ENCODE measurements at regions not wholly inside any gene's neighbourhood (a gene's known extent, or its start where the extent isn't known, plus 50 kb on each side); places are given as distances from the start of the nearest gene placed in this dataset.
"Not testable (repeated sequence)": the region's sequence is repeated elsewhere in the genome, so short reads cannot be mapped to it uniquely, and the experiment has no call there.

DNA sequence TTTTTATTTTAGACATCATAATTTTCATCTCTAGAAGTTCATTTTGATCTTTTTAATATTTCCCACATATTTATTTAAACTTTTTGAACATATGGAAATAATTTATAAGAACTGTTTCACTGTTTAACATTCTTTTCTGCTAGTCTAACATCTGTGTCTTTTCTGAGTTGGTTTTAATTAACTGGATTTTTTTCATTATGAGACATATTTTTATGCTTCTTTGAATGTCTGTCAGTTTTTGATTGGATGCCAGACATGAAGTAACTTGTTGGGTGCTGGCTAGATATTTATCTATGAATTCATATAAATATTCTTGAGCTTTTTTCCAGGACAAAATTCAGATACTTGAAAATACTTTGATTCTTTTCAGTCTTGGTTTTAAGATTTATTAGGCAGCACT is 317.8 kb upstream of the NCAM1 start:
- DNase-seq (ENCODE audit: low spot score) = no peak

DNA sequence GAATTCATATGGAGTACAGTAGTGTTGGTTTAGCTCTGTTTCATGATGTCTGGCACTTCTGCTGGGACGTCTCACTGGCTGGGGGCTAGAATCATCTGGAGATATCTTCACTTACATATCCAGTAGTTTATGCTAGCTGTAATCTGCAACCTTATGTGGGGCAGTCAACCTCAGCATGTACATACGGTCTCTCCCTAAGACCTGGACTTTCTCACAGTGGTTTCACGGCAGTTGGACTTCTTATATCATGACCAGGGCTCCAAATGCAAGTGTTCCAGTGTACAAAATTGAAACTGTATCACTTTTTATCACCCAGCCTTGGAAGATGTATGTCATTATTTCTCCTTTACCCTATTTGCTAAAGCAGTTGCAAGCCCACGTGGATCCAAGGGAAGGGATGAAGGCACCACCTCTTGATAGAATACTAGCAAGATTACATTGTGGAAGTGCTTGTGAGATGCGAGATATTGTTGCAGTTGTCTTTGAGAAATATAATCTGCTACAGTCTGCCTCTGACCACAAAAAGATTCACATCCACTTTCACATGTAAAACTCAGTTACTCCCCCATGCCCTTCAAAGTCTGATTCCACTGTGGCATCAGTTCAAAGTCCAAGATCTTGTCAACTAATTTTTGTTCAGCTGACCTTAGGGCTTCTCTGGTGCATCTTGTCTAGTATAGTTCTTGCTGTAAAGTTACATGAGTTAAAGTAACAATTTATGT is 316.6 kb upstream of the NCAM1 start:
- no peak for DNase-seq (ENCODE audit: low spot score)

DNA sequence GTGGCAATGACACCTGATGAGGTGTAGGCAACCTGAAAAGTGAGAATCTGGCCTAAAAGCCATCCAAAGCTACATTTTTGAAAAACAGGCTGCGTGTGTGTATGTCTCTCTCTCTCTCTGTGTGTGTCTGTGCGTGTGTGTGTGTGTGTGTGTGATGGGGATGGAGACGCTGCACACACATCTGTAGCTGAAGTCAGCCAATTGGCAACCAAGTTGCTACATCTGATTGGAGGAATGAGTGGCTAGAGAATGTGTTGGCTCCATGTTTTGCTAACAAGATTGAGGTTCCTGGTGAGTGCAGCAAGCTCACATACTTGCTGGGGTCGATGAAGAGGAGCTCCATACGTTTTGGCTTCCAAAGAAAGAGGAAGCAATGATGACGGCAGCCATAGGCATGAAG is 311.4 kb upstream of the NCAM1 start:
- DNase-seq (ENCODE audit: low spot score) = no peak

DNA sequence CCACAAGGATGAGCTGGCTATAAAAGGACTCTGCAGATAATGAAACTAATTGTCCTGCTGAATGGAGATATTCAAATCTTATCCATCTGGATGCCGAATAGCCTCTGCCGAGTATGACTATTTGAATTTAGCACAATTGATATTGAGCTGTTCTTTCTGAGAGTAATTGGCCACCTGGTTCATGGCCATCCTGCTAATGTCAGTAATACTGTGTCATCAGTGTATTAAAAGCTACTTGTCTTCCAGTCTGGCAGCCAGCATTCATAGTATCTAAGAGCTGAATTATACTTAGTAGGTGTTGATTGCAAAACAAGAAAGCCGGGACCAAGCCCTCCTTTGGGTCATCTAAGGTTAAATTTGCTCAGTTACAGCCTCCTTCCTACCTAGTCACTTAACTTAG is 310.7 kb upstream of the NCAM1 start:
- no peak for DNase-seq (ENCODE audit: low spot score)

DNA sequence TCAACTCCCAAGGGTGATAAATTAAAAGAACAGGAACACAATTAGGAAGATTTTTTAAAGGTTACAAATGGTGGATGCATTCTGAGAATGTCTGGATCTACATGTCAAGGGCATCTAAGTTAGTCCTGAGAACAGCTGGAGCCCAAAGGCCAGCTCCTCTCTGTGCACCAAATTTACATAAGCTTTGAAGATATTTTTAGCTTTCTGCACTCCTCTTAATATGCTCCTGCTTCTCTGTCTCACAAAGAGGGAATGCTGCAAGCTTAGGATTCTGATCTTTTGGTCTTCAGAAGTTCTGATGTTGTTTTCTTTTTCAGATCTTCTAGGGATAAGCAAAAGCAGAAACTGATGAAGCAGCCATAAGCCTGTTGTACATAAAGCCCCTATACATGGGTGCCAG is 309.8 kb upstream of the NCAM1 start:
- no peak for DNase-seq (ENCODE audit: low spot score)

DNA sequence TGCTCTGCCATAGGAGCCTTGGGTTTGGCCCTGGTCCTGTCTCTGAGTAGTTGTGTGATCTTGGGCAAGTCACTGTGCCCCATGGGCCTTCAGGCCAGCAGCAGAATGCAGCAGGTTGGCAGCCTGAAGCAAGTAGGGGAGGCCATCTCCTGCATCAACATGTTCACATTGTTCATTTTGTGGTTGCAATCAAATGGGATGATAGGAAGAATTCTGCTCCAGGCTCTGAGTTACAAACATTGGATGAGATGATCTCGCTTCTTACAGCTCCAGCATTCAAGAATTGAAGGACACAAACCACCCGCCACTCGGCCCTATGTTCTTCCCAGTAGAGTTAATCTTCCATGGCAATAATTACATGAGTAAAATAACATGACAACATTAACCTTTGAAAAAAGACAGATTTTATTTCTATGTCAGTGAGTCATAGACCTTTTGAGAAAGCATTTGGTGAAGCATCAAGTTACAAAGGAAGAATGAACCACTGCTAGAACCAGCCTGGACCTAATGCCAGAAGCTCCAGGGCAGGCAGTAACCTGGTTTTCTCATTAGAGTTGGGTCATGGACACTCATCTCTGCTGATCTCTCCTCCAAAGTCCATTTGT is 308.3 kb upstream of the NCAM1 start:
- no peak for DNase-seq (ENCODE audit: low spot score)

DNA sequence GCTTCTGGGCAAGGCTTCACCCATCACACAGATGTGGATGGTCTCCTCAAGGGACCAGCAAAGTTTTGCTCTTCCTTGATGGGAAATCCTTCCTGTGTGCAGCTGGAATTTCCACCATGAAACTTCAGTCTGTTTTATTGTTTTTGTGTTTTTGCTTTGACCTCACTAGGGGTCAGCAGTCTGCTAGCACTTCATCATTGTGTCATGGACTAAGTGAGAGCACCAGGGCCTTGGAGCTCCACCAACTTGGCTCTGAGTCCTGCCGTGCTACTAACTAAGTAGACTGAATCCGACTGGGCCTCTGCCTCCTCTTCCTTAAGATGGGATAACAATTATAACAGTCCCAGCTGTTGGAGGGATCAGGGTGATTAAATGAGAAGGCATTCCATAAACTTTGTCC is 305.8 kb upstream of the NCAM1 start:
- no peak for DNase-seq (ENCODE audit: low spot score)

DNA sequence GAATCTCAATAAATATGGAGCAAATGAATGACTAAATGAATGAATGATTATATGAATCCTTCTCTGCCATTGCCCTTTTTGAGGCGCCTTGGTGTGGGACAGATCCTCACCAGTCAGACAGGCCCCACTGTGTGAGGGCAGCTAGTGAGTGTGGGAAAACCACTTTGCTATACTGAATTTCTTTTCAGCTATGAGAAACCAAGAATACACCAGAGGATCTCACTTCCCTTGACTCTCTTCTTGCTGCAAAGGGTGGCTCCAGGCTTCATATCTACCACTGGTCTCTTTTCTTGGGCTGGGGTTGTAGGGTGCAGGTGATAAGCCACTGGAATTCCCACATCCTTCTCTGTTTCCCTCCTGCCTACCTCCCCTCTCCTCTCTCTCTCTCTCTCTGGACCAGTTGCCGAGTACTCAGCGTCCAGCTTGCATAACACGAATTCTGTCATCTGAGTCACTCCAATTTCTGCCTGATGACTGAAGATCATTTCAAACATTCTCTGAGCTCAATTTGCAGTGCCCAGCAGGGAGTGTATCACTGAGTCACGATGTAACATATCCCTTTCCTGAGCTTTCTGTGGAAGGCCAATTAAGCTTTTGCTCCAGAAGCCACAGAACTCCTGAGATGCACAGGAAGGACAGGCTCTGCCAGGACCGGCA is 304.3 kb upstream of the NCAM1 start:
- no peak for DNase-seq (ENCODE audit: low spot score)

DNA sequence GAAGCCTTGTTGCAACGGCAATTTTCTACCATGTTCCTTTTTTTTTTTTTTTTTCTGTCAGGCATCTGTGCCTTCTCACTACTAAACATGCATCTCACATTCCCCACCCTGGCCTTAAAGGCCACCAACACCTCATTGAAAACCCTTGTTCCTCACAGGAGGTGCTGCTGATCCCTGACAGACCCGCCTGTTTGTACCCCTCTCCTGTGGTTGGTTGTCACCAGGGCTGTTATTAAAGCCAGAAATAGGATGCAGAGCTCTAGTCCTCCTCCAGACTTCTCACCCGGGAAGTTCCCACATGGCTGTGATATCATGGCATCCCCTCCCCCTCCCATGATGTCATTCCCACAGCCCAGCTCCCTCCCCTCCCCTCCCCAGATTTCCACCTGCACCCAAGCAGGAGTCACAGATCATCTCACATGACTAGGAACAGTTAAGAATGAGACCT is 302.8 kb upstream of the NCAM1 start:
- no peak for DNase-seq (ENCODE audit: low spot score)

DNA sequence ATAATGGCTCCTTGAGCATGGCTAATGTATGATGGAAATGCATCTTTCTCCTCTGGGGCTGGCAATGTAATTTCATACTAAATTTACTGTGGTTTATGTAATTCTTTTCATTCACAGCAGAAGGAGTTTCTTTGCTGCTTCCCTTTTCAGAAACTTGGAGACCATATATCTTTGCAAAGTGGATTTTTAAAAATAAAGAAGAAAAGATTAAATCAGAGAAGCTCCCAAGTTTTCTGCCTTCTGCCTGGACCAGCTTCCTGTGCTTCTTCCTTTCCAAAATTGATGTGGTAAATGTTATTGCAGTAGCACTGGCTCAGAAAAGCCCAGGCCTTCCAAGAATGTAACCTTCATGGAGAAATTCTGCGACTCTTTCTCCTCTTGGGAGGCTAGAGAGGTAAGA is 300.1 kb upstream of the NCAM1 start:
- DNase-seq (ENCODE audit: low spot score) = no peak

DNA sequence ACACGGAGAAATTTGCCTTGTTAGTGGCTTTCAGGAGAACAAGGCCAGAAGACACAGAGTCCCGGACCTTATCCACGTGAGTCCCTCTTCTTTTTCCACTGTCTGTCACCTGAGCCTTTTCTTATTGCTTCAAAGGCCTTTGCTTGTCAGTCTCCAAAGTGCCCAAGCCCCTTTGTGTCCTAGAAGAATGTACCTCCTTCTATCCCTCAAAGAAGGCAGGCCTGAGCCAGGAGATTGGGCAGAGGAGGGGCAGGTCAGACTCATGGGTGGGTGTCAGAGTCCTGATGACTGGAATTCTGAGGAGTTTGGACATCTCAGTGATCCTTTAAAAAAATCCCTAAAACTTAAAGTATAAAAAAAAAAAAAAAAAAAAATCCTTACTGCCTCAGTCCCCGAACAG is 299.6 kb upstream of the NCAM1 start:
- no peak for DNase-seq (ENCODE audit: low spot score)

DNA sequence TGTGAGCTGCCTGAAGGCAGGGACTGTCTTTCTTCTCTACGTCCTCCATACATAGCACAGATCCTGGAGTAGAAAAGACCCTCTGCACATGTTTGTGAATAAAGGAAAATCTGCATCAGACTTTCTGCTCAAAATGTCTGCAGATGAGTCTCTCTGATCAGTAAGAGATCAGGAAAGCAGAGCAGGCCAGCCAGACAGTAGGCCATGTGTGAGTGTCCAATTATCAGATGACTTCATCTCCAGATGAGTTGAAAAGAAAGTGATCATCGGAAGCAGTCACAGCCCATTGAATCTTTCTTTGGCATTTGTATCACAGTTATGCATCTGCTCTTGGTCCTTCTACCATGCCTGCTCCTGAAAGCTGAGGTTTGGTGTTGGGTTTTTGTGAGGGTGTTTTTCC is 298.7 kb upstream of the NCAM1 start:
- no peak for DNase-seq (ENCODE audit: low spot score)

DNA sequence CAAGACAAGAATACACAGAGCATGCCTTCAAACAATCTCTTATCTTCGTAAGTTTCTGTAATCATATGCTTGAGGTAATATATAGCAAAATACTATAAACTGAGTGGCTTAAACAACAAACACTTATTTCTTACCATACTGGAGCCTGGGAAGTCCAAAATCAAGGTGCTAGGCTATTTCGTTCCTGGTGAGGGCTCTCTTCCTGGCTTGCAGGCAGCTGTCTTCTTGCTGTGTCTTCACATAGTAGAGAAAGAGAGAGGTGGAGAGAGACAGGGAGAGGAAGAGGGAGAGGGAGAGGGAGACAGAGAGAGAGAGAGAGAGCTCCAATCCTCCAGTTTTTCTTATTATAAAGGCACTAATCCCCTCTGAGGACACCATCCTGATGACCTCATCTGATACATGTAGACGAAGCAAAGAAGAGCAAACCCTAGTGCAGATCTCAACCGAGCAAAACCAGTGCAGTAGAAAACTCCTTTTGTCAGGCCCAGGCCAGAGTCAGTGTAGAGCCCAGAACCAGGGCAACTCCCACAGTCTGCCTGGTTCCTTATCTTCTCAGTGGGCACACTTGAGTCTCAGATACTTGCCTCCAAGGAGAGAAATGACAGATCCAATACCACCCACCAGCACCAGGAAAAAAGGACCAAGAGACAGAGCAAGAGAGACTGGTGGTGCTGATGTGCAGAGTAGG is 297.1 kb upstream of the NCAM1 start:
- DNase-seq (ENCODE audit: low spot score) = no peak

DNA sequence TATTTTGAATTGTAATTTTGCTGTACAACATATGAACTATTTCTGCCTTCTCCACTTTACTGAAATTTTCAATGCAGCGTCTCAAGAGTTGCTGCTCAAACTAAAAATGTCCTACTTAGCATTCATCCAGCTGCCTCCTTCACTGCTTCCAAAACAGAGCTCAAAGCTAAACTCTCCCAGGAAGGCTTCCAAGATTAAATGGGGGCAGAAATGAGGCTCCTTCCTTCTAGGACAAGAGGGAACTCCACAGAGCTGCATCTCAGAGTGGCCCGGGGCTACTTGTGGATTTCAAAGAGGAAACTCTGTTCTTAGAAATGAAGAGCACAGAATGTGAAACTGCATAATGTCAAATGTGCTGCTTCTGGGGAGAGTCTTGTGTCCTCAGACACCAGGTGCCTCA is 295.9 kb upstream of the NCAM1 start:
- no peak for DNase-seq (ENCODE audit: low spot score)

DNA sequence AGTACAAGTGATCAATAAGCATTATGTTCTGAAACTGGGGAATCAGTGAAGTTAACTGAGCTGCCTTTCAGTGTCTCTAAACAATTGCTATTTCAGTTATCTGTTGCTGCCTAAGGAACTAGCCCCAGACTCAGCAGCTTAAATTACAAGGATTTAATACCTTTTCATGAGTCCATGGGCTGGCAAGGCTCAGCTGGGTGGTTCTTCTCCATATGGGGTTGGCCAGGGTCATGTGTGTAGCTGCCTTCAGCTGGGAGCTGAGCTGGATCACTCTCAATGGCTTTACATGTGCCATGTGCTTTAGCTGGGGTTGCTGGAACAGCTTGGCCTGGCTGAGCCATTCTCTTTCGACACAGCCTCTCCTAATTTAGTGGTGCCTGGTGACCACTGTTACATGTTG is 295.0 kb upstream of the NCAM1 start:
- no peak for DNase-seq (ENCODE audit: low spot score)

DNA sequence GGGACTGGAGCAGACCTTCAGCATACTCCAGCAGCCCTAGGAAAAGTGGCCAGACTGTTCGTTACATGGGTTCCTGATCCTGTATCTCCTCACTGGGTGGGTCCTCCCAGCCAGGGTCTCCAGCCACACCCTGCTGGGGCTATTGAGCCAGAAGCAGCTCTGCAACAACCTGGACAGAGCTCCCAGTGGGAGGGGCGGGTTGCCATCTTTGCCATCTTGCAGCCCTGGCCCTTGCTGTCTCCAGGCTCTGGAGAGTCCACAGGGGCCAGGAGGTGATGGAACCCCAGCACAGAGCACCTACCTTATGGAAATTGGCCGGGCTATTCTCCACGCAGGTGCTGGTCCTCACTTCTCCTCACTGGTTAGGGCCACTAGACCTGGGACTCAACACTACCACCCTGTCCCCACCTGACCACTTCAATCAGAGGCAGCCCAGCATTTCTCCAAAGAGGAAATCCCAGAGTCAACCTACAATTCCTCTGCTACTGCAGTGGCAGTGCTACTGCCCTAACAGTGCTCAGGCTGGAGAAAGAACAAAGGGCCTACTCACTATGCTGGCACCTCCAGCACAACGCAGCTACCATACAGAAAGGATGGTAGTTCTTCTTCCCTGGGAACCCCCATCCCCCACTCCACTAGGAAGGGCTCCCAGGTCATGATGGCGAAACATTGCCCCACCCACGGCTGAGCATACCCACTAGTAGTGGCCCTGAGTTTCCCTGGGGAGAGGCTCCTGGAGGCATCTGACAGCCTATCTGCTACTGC is 290.2 kb upstream of the NCAM1 start:
- no peak for DNase-seq (ENCODE audit: low spot score)

DNA sequence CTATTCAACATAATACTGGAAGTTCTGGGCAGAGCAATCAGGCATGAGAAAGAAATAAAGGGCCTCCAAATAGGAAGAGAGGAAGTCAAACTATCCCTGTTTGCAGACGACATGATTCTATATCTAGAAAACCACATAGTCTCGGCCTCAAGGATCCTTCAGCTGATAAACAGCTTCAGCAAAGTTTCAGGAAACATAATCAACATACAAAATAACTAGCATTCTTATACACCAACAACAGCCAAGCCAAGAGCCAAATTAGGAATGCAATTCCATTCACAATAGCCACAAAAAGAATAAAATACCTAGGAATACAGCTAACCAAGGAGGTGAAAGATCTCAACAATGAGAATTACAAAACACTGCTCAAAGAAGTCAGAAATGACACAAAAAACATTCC is 287.8 kb upstream of the NCAM1 start:
- DNase-seq (ENCODE audit: low spot score) = not testable (repeated sequence)

DNA sequence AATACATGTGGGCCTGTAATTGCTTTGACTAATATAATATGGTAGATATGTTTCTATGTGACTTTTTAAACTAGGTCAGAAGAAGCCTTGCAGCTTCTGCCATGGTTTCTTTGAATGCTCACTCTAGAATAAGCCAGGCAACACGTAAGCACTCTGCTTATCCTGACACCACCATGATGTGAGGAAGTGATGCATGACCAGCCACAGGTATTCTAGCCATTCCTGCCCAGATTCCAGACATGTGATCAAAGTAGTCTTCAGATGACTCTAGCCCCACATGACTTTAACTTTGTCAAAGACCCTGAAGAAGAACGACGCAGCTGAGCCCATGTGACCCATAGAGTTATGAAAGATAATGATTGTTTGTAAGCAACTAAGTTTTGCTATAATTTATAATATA is 276.1 kb upstream of the NCAM1 start:
- no peak for DNase-seq (ENCODE audit: low spot score)

DNA sequence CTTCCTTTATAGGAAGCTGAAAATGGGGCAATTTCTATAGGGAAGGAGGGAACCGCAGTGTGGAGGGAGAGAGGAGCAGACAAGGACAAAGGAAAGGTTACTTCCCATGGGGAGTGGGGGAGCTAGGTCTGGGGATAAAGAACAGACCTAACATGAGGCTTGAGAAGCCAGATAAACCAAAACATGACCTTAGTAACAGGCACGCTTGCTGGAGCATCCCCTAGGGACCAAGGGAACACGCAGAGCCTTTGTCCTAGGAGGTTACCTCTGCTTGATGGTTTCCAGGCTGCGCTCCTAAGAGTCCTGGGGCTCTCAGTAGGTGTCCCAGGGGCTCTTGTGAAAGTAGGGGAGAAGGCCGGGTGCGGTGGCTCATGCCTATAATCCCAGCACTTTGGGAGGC is 271.4 kb upstream of the NCAM1 start:
- DNase-seq (ENCODE audit: low spot score) = no peak

DNA sequence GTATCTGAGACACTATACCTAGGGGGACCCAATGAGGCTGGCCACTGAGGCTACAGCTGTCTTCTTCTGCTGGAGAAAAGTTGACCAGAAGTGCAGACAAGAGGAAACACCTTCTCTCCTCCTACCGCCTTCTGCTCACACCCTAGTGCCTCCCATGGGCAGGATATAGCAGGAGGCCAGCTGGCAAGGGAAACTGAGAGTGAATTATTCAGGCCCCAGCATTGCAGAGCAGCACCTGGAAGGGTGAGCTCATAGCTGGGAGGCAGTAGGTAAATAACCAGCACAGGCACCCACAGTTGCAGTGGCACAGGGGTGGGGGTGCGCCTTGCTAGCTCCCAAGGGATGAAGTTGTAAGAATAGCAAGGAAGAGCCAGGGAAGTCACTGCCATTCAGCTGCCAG is 267.4 kb upstream of the NCAM1 start:
- DNase-seq (ENCODE audit: low spot score) = no peak

DNA sequence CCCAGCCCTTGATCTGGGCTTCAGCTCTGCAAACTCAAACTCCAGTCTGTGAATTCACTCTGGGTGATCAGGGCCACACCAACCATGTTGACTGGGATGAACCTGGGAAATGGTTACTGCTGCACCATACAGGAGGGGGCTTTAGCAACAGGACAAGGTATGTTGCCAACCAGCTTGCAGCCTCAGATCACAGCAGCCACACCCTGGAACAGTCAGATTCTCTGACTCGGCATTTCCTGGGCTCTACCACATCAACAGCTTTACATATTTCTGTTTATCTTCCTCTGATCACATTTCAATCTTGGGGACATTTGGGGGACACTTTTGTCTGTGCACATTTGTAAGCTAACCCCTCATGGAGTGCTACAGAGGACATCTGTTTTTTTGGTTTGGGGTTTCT is 267.0 kb upstream of the NCAM1 start:
- no peak for DNase-seq (ENCODE audit: low spot score)

DNA sequence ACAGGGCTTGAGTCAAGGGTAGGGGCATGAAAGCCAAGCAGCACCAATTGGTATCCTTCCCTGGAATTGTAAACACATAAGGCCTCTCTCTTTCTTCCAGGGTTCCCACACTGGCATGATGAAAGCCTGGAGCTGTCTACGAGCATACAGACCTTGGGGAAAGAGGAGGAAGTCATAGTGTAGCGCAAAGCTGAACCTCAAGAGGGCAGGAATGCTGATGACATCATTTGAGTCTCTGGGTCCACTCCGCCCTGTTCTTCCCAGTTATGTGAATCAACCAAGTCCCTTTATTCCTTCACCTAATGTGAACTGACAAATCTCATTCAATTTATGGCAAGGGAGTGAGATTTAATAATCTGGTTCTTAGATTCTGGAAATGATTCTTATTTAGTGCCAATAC is 266.4 kb upstream of the NCAM1 start:
- peak; percentile 37 for DNase-seq (ENCODE audit: low spot score)
